ENCODE measurements at regions not wholly inside any gene's neighbourhood (a gene's known extent, or its start where the extent isn't known, plus 50 kb on each side); places are given as distances from the start of the nearest gene placed in this dataset.

DNA sequence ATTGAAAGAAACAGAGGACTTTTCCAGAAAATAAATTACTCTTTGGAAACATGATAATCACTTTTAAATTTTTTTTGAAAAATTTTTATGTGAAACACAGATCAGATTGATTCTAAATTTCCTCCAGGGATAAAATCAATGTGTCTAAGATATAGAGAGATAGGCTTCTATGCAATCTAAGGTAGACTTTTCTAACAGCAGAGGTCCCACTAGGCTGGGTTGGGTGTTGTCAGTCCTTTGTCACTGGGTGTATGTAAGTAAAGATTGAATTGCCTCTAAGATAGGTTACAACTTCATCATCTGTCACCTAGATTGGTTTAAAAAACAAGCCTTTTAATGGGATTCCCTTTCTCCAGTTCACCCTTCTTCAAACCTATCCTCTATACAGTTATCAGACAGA is 449.9 kb downstream of the DHX35 start:
- H3K27me3 Mint-ChIP-seq: peaks cover 5% of the 10 kb centered on the region
- H3K9me3 Mint-ChIP-seq: no peaks in the 10 kb centered on the region
- no peak overlapping the region for H3K4me3 Mint-ChIP-seq
- H3K27ac Mint-ChIP-seq: no peak overlapping the region
- DNase-seq (ENCODE audit: low spot score in 2 of 2): no peak
- H3K4me1 Mint-ChIP-seq: peaks cover 5% of the 10 kb centered on the region
- no peak for ATAC-seq (ENCODE audit: low read depth)
- H3K36me3 Mint-ChIP-seq: no peaks in the 10 kb centered on the region

DNA sequence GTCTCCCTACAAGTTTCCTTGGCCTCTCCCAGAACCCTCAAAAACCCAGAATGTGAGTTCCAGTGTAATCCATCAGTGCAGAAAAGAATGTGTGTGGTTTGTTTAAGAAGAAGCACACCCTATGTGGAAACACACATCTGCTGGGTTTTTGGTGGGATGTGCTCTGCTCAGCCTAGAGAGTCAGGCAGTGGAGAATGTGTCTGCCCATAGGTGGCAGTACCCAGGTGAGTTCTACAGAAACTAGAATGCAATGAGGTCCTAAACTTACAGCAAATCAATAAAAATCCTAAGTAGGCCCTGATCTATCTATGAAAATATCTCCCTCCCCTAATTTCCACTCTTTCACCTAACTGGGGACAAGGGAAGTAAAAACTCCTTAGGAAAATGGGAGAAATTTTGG is 437.3 kb downstream of the DHX35 start:
- H3K9me3 Mint-ChIP-seq: no peaks in the 10 kb centered on the region
- no peak for ATAC-seq (ENCODE audit: low read depth)
- DNase-seq (ENCODE audit: low spot score in 2 of 2): no peak
- no peaks in the 10 kb centered on the region for H3K4me1 Mint-ChIP-seq
- no peaks in the 10 kb centered on the region for H3K36me3 Mint-ChIP-seq
- peaks cover 3% of the 10 kb centered on the region for H3K27me3 Mint-ChIP-seq
- no peak overlapping the region for H3K4me3 Mint-ChIP-seq
- H3K27ac Mint-ChIP-seq: no peak overlapping the region

DNA sequence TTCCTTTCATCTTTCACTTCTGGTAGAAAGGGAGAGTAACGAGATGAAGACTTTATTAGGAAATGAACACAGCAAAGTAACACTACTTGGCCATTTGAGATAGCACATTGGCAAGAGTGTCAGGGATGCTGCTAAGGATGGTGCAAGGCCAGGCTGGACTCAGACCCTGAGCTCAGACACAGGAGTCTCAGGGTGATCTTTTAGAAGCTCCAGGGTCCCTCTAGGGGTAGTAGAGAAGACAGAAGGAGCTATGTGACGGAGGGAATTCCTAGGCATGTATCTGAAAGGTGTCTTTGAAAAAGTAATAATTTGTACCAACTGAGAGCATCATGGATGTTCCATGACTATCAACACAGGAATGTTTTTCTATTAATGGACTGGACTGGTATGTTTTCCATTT is 436.5 kb downstream of the DHX35 start:
- H3K4me3 Mint-ChIP-seq: no peak overlapping the region
- DNase-seq (ENCODE audit: low spot score in 2 of 2): no peak
- no peak overlapping the region for H3K27ac Mint-ChIP-seq
- H3K27me3 Mint-ChIP-seq: peaks cover 3% of the 10 kb centered on the region
- no peaks in the 10 kb centered on the region for H3K9me3 Mint-ChIP-seq
- no peaks in the 10 kb centered on the region for H3K36me3 Mint-ChIP-seq
- no peaks in the 10 kb centered on the region for H3K4me1 Mint-ChIP-seq
- ATAC-seq (ENCODE audit: low read depth): no peak

DNA sequence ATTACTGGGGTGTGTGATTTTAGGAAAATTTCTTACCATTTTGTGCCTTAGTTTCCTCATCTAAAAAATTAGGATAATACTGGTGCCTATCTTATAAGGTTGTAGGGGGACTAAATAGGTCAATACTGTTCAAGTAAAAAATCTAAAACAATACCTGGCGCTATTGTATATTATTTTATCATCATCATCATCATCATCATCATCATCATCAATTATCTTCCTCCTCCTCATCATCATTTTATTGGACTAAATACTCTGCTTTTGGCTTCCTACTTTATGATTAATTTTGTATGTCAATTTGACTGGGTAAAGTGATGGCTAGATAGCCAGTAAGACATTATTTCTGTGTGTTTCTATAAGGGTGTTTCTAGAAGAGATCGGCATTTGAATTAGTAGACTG is 435.5 kb downstream of the DHX35 start:
- DNase-seq (ENCODE audit: low spot score in 2 of 2) (no peak), ATAC-seq (ENCODE audit: low read depth) (no peak)
- Mint-ChIP-seq H3K4me3 (no peak overlapping the region), H3K36me3 (no peaks in the 10 kb centered on the region), H3K27ac (no peak overlapping the region), H3K4me1 (no peaks in the 10 kb centered on the region), H3K9me3 (no peaks in the 10 kb centered on the region), H3K27me3 (peaks cover 3% of the 10 kb centered on the region)

DNA sequence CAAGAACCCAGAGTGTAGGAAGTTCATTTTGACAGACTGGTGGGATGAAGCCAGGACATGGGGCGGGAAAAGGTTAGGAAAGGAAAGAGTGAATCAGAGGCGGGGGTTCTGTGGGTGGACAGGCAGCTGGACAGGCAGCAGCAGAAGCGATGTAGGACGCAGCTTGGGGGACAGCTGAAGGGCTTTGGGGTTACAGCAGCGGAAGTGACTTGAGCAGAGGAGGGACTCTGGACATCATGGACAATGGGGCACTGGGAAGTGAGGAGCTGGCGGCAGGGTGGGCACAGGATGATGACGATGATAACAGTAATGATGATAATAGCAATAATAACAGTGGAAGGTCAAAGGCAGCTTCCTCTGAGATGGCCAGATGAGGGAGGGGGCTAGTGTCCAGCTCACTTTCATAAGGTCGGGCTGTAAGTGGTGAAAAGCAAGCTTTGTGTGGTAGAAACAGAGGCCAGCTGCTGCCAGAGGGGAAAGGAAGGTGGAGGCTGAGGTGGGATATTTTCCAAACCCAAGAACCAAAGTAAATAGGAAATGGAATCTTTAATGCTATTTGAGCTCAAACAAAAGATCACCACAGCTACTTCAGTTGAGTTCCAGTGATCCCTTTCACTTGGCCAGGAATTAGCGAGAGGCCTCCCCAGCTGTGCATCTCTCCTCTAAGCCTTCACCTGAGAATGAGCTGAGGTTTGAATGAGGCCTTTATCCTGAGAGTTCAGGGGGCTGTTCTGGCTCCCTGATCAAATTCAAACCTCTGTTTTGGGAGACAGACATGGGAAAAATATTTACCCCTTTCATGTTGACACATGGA is 433.5 kb downstream of the DHX35 start:
- Mint-ChIP-seq H3K4me1 (no peaks in the 10 kb centered on the region), H3K27me3 (peaks cover 3% of the 10 kb centered on the region), H3K27ac (no peak overlapping the region), H3K4me3 (no peak overlapping the region), H3K9me3 (no peaks in the 10 kb centered on the region), H3K36me3 (no peaks in the 10 kb centered on the region)
- DNase-seq (ENCODE audit: low spot score in 2 of 2) (no peak), ATAC-seq (ENCODE audit: low read depth) (no peak)

DNA sequence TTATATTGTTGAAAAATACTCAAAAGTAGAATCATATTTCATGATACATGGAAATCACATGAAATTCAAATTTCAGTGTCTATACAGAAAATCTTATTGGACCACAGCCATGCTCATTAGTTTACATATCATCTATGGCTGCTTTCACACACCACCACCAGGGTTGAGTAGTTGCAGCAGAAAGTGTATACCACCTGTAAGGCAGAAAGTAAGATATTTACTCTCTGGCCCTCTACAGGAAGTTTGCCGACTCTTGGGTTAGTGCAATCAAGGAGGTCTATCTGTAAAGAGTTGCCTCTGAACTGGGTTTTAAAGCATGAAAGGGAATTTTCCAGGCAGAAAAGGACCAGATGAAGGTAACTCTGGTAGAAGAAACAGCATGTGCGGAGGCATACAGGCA is 432.3 kb downstream of the DHX35 start:
- DNase-seq (ENCODE audit: low spot score in 2 of 2): no peak
- Mint-ChIP-seq H3K4me3 (no peak overlapping the region), H3K36me3 (no peaks in the 10 kb centered on the region), H3K4me1 (no peaks in the 10 kb centered on the region), H3K27me3 (peaks cover 3% of the 10 kb centered on the region), H3K27ac (no peak overlapping the region), H3K9me3 (no peaks in the 10 kb centered on the region)
- no peak for ATAC-seq (ENCODE audit: low read depth)

DNA sequence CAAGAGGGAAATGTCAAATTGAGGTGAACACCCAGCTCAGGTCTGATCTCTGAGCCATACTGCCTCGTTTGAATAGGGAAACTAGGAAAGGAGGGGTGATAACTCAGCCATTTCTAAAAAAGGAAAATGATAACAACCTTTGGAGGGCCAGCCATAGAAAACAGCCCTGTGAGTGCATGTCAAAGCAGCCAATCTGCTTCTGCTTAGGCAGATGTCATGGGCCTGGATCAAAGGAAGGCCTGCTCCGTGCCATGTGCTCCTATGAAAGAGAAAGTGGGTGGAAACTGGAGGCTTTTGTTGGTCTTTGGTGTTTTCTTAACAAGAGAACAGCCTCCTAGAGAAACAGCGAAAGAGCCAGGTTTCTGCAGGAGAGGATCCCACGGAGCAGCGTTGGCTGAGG is 428.0 kb downstream of the DHX35 start:
- no peak for ATAC-seq (ENCODE audit: low read depth)
- Mint-ChIP-seq H3K27me3 (peaks cover 1% of the 10 kb centered on the region), H3K4me3 (no peak overlapping the region), H3K4me1 (no peaks in the 10 kb centered on the region), H3K27ac (no peak overlapping the region), H3K9me3 (no peaks in the 10 kb centered on the region), H3K36me3 (no peaks in the 10 kb centered on the region)
- no peak for DNase-seq (ENCODE audit: low spot score in 2 of 2)

DNA sequence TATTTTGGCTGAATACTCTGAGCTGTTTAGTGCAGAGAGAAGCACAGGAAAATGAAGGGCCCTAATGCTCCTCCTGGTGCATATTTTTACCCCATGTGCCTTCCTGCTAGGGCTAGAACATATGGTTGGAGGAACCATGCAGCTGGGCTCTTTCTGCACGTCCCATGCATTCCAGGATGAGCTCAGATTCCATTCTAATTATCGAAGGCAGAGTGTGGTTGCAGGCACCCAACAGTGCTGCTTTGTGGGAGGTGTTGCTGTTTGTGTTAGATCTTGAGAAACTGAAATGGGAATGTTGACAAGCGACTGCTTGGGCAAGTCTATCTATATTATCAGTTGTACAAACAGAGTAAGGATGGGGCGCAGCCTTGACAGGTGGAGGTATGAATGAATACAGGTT is 419.5 kb downstream of the DHX35 start:
- Mint-ChIP-seq H3K36me3 (no peaks in the 10 kb centered on the region), H3K4me1 (no peaks in the 10 kb centered on the region), H3K27me3 (no peaks in the 10 kb centered on the region), H3K4me3 (no peak overlapping the region), H3K27ac (no peak overlapping the region), H3K9me3 (no peaks in the 10 kb centered on the region)
- no peak for ATAC-seq (ENCODE audit: low read depth)
- DNase-seq (ENCODE audit: low spot score in 2 of 2): no peak

DNA sequence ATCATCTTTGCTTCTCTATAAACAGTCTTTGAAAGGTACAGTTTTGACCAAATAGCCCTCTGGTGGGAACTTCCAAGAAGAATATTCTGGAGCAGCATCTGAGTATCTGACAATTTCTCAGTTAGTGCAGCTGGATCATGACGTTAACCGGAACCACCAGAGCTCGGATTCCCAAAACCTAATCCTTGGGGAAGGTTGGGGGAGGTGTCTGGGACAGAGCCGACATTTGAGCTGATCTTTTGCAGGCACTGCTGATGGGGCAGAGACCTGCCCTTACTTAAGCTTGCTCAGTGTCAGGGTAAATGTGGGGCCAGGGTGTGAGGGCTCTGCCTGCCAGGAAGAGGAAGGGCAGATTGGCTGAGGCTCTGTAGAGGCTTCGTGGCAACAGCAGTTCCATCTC is 416.6 kb downstream of the DHX35 start:
- Mint-ChIP-seq H3K9me3 (no peaks in the 10 kb centered on the region), H3K27me3 (no peaks in the 10 kb centered on the region), H3K27ac (no peak overlapping the region), H3K4me1 (no peaks in the 10 kb centered on the region), H3K36me3 (no peaks in the 10 kb centered on the region), H3K4me3 (no peak overlapping the region)
- ATAC-seq (ENCODE audit: low read depth) (no peak), DNase-seq (ENCODE audit: low spot score in 2 of 2) (no peak)

DNA sequence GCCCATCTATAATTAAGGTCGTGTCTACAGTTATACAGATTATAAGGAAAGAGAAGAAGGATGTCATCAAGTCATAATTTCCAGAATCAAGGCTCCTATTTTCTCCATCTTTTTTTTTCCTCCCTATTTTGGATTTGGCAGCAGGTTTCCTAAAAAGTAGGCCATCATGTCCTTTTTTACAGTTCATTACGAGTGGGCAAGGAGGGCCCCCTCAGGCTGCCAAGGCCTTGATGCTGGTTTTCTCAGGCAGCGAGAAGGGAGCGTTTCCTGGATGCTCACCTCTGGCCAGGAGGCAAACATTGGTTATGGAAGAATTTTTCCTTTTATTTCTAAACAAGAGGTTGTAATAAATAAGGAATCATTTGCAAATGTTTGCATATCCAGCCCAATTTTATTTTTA is 414.6 kb downstream of the DHX35 start:
- Mint-ChIP-seq H3K9me3 (no peaks in the 10 kb centered on the region), H3K4me1 (no peaks in the 10 kb centered on the region), H3K36me3 (no peaks in the 10 kb centered on the region), H3K4me3 (no peak overlapping the region), H3K27me3 (no peaks in the 10 kb centered on the region), H3K27ac (no peak overlapping the region)
- ATAC-seq (ENCODE audit: low read depth) (no peak), DNase-seq (ENCODE audit: low spot score in 2 of 2) (no peak)

DNA sequence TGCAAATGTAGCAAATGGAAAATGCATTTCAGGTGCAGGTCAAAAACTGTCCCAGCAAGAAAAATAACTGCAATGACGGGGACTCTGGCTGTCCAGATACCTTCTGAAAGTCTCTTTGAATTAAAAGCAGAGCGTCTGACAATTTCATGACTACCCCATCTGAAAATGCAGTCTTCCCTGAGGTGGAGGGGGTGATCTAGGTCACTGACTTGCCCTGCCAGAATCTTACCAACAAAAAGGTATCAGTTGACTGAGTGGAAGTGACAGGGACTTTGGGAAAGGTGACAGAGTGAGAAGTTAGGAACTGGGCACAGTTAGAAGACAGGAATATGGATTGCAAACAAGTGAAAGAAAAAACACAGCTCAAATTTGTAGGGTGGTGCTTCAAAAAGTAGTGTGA is 402.2 kb downstream of the DHX35 start:
- Mint-ChIP-seq H3K36me3 (peaks cover 2% of the 10 kb centered on the region), H3K9me3 (peaks cover 6% of the 10 kb centered on the region), H3K4me3 (no peak overlapping the region), H3K27me3 (peaks cover 11% of the 10 kb centered on the region), H3K27ac (no peak overlapping the region), H3K4me1 (peaks cover 21% of the 10 kb centered on the region)
- DNase-seq (ENCODE audit: low spot score in 2 of 2) (no peak), ATAC-seq (ENCODE audit: low read depth) (no peak)

DNA sequence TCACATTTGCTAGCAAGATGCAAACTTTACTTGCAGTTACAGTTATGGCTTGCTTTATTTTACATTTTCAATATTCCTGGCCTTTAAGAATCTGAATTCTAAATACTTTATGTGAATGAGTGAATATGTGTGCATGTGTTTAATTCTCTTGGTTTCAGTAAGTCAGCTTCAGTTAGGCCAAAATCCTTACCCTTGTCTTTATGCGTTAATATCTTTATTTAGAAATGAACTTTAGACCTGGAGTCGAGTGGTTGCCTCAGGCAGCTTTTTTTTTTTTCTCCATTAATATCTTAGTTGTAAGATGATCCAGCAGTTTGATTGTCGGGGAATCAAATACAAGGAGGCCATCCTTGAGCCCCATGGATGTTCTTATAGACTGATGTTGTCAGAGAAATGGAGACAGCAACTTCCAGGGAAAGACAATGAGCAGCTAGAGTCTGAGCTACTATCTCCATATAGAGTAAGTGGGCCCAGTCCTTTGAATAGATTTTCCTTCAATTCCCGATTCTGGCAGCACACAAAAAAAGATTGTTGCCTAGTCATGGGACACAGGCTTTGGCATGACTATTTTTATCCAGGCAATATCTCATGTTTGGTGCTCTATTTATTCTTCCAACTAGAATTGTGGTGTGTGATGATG is 398.0 kb downstream of the DHX35 start:
- no peak overlapping the region for H3K4me3 Mint-ChIP-seq
- peaks cover 2% of the 10 kb centered on the region for H3K9me3 Mint-ChIP-seq
- no peaks in the 10 kb centered on the region for H3K36me3 Mint-ChIP-seq
- no peak for ATAC-seq (ENCODE audit: low read depth)
- DNase-seq (ENCODE audit: low spot score in 2 of 2): no peak
- peaks cover 30% of the 10 kb centered on the region for H3K4me1 Mint-ChIP-seq
- peaks cover 5% of the 10 kb centered on the region for H3K27me3 Mint-ChIP-seq
- peak overlapping the region; percentile 39 for H3K27ac Mint-ChIP-seq

DNA sequence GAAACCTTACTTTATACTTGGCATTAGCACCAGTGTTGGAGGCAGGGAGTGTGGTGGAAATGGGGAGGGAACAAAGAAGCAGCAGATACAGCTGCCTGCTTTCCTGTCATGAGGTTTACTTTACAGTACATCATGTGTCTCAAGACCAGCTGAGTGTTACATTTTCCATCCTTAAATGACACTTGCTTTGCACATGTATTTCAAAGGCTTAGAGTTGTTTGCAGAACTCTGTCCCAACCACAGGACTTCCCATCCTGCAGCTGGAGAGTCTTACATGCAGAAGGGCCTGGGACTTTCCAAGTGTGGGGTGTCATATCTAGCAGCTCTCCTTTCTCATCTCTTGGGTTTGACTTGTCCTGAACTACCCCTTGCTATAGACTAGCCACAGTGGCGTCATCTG is 395.9 kb downstream of the DHX35 start:
- Mint-ChIP-seq H3K4me1 (peaks cover 25% of the 10 kb centered on the region), H3K27me3 (no peaks in the 10 kb centered on the region), H3K9me3 (no peaks in the 10 kb centered on the region), H3K27ac (no peak overlapping the region), H3K4me3 (no peak overlapping the region), H3K36me3 (no peaks in the 10 kb centered on the region)
- ATAC-seq (ENCODE audit: low read depth): peak; percentile 82
- DNase-seq (ENCODE audit: low spot score in 2 of 2): no peak

DNA sequence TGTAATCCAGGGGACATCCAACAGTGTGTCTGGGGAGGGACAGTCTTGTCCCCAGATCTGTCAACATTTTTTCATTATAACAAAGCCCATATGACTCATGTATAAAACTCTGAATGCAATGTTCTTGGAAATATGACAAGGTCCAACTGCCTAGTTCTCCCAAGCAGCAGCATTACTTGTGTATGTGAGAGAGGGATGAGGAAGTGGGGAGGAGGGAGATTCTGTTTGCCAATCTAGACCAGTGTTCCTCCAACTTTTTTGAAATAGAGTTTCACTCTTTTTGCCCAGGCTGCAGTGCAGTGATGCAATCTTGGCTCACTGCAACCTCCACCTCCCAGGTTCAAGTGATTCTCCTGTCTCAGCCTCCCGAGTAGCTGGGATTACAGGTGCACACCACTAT is 394.8 kb downstream of the DHX35 start:
- Mint-ChIP-seq H3K9me3 (no peaks in the 10 kb centered on the region), H3K27me3 (no peaks in the 10 kb centered on the region), H3K27ac (no peak overlapping the region), H3K4me1 (peaks cover 25% of the 10 kb centered on the region), H3K36me3 (no peaks in the 10 kb centered on the region), H3K4me3 (no peak overlapping the region)
- DNase-seq (ENCODE audit: low spot score in 2 of 2): no peak
- ATAC-seq (ENCODE audit: low read depth): no peak

DNA sequence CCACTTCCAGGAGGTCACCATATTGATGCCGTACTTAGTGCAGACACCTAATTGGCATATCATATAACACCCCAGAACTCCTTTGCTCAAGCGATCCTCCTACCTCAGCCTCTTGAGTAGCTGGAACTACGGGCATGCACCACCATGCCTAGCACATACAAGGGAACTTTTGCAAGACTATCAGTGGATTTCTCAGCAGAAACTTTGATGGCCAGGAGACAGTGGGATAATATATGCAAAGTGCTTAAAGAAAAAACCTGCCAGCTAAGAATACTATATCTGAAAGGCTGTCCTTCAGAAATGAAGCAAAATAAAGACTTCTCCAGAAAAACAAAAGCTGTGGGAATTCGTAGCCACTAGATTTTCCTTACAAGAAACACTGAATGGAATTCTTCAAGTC is 387.1 kb downstream of the DHX35 start:
- no peak overlapping the region for H3K27ac Mint-ChIP-seq
- no peak overlapping the region for H3K4me3 Mint-ChIP-seq
- H3K9me3 Mint-ChIP-seq: peaks cover 14% of the 10 kb centered on the region
- H3K27me3 Mint-ChIP-seq: no peaks in the 10 kb centered on the region
- ATAC-seq (ENCODE audit: low read depth) (no peak), DNase-seq (ENCODE audit: low spot score in 2 of 2) (no peak)
- H3K4me1 Mint-ChIP-seq: no peaks in the 10 kb centered on the region
- peaks cover 7% of the 10 kb centered on the region for H3K36me3 Mint-ChIP-seq

Data from memory B cell (primary cell).